ENCODE measurements at regions not wholly inside any gene's neighbourhood (a gene's known extent, or its start where the extent isn't known, plus 50 kb on each side); places are given as distances from the start of the nearest gene placed in this dataset.

DNA sequence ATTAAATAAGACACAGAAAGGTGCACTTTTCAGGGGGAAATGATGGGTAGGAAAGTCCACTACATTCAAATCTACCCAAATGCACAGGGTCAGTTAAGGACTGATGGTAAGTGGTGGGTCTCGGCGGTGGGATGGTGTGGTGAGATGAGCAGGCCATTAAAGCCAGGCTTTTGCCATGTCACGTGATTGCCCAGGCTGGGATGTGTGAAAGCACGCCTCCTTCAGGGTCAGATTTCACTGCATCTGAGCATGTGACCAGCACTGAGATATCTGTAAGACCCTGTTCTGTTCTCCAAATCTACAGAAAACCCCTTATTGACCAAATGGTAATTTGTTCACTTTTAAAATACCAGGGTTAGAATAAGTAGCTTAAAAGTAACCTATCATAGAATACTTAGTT lies 301.5 kb downstream of the MEX3B start:
- no peak for DNase-seq (ENCODE audit: low spot score)
- 88% methylated on average over 4 of the region's 4 CpGs for WGBS (ENCODE audit: low lambda C conversion rate, missing lambda C conversion rate)
- no peak overlapping the region for H3K27ac ChIP-seq
- H2AFZ ChIP-seq = no peak overlapping the region
- no peaks in the 10 kb centered on the region for H3K79me2 ChIP-seq
- no peak overlapping the region for H3K4me2 ChIP-seq
- no peaks in the 10 kb centered on the region for H4K20me1 ChIP-seq (ENCODE audit: insufficient read depth, poor library complexity, severe bottlenecking)
- H3K4me3 ChIP-seq = no peak overlapping the region
- no peaks in the 10 kb centered on the region for H3K9me3 ChIP-seq (ENCODE audit: low read depth)
- H3K36me3 ChIP-seq (replicated peaks; ENCODE audit: insufficient read depth, low read depth) = no peaks in the 10 kb centered on the region
- no peaks in the 10 kb centered on the region for H3K9me2 ChIP-seq (replicated peaks; ENCODE audit: insufficient read depth)
- TF ChIP-seq EZH2 (IDR thresholded peaks at IDR 0.05; ENCODE audit: borderline replicate concordance) = no peak
- no peak for TF ChIP-seq EZH2phosphoT487 (IDR thresholded peaks at IDR 0.05; ENCODE audit: low read depth, severe bottlenecking, unreplicated experiment)
- TF ChIP-seq, protein P1, sequence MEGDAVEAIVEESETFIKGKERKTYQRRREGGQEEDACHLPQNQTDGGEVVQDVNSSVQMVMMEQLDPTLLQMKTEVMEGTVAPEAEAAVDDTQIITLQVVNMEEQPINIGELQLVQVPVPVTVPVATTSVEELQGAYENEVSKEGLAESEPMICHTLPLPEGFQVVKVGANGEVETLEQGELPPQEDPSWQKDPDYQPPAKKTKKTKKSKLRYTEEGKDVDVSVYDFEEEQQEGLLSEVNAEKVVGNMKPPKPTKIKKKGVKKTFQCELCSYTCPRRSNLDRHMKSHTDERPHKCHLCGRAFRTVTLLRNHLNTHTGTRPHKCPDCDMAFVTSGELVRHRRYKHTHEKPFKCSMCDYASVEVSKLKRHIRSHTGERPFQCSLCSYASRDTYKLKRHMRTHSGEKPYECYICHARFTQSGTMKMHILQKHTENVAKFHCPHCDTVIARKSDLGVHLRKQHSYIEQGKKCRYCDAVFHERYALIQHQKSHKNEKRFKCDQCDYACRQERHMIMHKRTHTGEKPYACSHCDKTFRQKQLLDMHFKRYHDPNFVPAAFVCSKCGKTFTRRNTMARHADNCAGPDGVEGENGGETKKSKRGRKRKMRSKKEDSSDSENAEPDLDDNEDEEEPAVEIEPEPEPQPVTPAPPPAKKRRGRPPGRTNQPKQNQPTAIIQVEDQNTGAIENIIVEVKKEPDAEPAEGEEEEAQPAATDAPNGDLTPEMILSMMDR (IDR thresholded peaks at IDR 0.05; ENCODE audit: poor library complexity) = no peak
- no peaks in the 10 kb centered on the region for H3K27me3 ChIP-seq
- H3K4me1 ChIP-seq (ENCODE audit: insufficient read depth) = no peaks in the 10 kb centered on the region

DNA sequence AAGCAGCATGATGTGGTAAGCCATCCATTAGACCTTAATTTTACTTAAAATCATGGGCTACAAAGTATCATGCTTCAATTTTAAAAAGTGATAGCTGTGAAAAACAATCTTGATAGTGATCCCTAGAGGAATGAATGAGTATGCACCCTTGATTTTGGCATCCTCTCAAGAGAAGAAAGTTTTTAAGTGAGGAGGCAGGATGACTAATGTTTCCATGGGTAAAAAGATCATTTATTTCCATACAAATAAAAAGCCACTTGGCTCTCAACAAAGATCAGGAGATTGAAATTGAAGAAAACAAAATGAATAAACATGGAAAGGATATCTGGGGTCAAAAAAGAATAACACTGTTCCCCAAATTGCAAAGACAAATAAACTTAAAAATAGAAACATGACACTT lies 305.4 kb downstream of the MEX3B start:
- Histone ChIP-seq H3K27me3 (no peaks in the 10 kb centered on the region), H3K9me2 (replicated peaks; ENCODE audit: insufficient read depth) (no peaks in the 10 kb centered on the region), H2AFZ (no peak overlapping the region), H3K4me1 (ENCODE audit: insufficient read depth) (no peaks in the 10 kb centered on the region), H3K36me3 (replicated peaks; ENCODE audit: insufficient read depth, low read depth) (no peaks in the 10 kb centered on the region), H3K4me3 (no peak overlapping the region), H3K79me2 (no peaks in the 10 kb centered on the region), H3K27ac (no peak overlapping the region), H3K9me3 (ENCODE audit: low read depth) (no peaks in the 10 kb centered on the region), H3K4me2 (no peak overlapping the region), H4K20me1 (ENCODE audit: insufficient read depth, poor library complexity, severe bottlenecking) (no peaks in the 10 kb centered on the region)
- DNase-seq (ENCODE audit: low spot score) = no peak
- no peak for TF ChIP-seq EZH2phosphoT487 (IDR thresholded peaks at IDR 0.05; ENCODE audit: low read depth, severe bottlenecking, unreplicated experiment)
- TF ChIP-seq, protein P1 (IDR thresholded peaks at IDR 0.05; ENCODE audit: poor library complexity) = no peak
- no peak for TF ChIP-seq EZH2 (IDR thresholded peaks at IDR 0.05; ENCODE audit: borderline replicate concordance)

GRCh38 chr15:81729340-81729739 lies 316.5 kb downstream of the MEX3B start:
- Histone ChIP-seq H3K4me1 (ENCODE audit: insufficient read depth) (peaks cover 3% of the 10 kb centered on the region), H3K27ac (no peak overlapping the region), H3K79me2 (no peaks in the 10 kb centered on the region), H2AFZ (no peak overlapping the region), H3K9me3 (ENCODE audit: low read depth) (no peaks in the 10 kb centered on the region), H3K27me3 (no peaks in the 10 kb centered on the region), H3K9me2 (replicated peaks; ENCODE audit: insufficient read depth) (no peaks in the 10 kb centered on the region), H3K4me3 (no peak overlapping the region), H3K4me2 (no peak overlapping the region), H4K20me1 (ENCODE audit: insufficient read depth, poor library complexity, severe bottlenecking) (no peaks in the 10 kb centered on the region), H3K36me3 (replicated peaks; ENCODE audit: insufficient read depth, low read depth) (no peaks in the 10 kb centered on the region)
- no peak for DNase-seq (ENCODE audit: low spot score)
- WGBS (ENCODE audit: low lambda C conversion rate, missing lambda C conversion rate) = 61% methylated on average over 3 of the region's 3 CpGs
- TF ChIP-seq, protein P1 (IDR thresholded peaks at IDR 0.05; ENCODE audit: poor library complexity) = no peak
- TF ChIP-seq EZH2phosphoT487 (IDR thresholded peaks at IDR 0.05; ENCODE audit: low read depth, severe bottlenecking, unreplicated experiment) (no peak), EZH2 (IDR thresholded peaks at IDR 0.05; ENCODE audit: borderline replicate concordance) (no peak)

DNA sequence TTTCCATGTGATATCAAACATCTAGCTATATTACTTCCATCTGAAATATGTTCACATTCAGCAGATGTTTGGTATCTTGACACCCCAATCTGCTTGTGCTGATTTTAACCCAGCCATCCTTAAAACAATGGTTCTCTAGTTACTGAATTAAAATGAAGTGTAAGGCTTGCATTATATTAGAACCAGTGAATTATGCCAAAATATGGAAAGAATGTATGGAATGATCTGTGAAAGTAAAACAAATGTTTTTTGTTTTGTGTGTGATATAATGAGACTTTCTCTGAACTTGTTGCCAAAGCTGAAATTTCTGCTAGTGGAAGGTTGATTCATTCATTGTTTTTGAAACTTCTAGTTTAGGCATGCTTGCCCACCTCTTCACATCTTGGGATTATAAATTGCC lies 317.1 kb downstream of the MEX3B start:
- TF ChIP-seq EZH2phosphoT487 (IDR thresholded peaks at IDR 0.05; ENCODE audit: low read depth, severe bottlenecking, unreplicated experiment) (no peak), EZH2 (IDR thresholded peaks at IDR 0.05; ENCODE audit: borderline replicate concordance) (no peak)
- TF ChIP-seq, protein P1 (IDR thresholded peaks at IDR 0.05; ENCODE audit: poor library complexity) = no peak
- DNase-seq (ENCODE audit: low spot score) = no peak
- Histone ChIP-seq H3K9me2 (replicated peaks; ENCODE audit: insufficient read depth) (no peaks in the 10 kb centered on the region), H3K4me2 (no peak overlapping the region), H2AFZ (no peak overlapping the region), H3K36me3 (replicated peaks; ENCODE audit: insufficient read depth, low read depth) (no peaks in the 10 kb centered on the region), H4K20me1 (ENCODE audit: insufficient read depth, poor library complexity, severe bottlenecking) (no peaks in the 10 kb centered on the region), H3K79me2 (no peaks in the 10 kb centered on the region), H3K4me3 (no peak overlapping the region), H3K27me3 (no peaks in the 10 kb centered on the region), H3K4me1 (ENCODE audit: insufficient read depth) (peaks cover 5% of the 10 kb centered on the region), H3K9me3 (ENCODE audit: low read depth) (no peaks in the 10 kb centered on the region), H3K27ac (no peak overlapping the region)

Data from hepatocyte (in vitro differentiated cells).